HepG2 (cell line): ENCODE measurements at regions not wholly inside any gene's neighbourhood (a gene's known extent, or its start where the extent isn't known, plus 50 kb on each side); places are given as distances from the start of the nearest gene placed in this dataset.

Experiments used
- ATAC-seq: fragments of 200-7000 bp; cut with Tn5 transposase; 3 replicates; pipeline ENCODE4 v1.9.1; 2020; ENCODE audit warnings: mild to moderate bottlenecking, moderate library complexity
- BruUV-seq: library from RNA; stranded (reverse); fragments of 400-500 nt; replicated peaks from 2 replicates; lab custom pipeline; 2021; lab: Mats Ljungman, UMichigan
- CTCF ChIA-PET: fragments of 300-600 bp; formaldehyde crosslinking; extraction: SDS; loops from one replicate; lab custom pipeline; 2021; ENCODE audit warnings: low total read pairs, inconsistent platforms, low intra/inter-chr PET ratio; lab: Yijun Ruan, JAX
- POLR2A ChIA-PET: fragments of 350-600 bp; sonication (Branson Sonifier 250); formaldehyde crosslinking; loops from one replicate; lab custom pipeline; 2020; ENCODE audit warnings: antibody characterized with exemption, inconsistent platforms; lab: Yijun Ruan, JAX
- DNase-seq: peaks from one replicate; pipeline ENCODE4 v3.0.0-alpha.2; 2015; ENCODE audit warnings: low spot score
- FAIRE-seq: peaks from 3 replicates; lab custom pipeline; 2011; peaks lifted over from hg19 to GRCh38; lab: Jason Lieb, UNC
- H2AFZ ChIP-seq: one replicate; pipeline ENCODE4 v1.6.1; 2011; ENCODE audit warnings: low read length, inconsistent platforms
- H3K27ac ChIP-seq: fragments of 300-600 bp; 3 replicates; pipeline ENCODE4 v1.8.0; 2011; ENCODE audit warnings: mixed run types, mild to moderate bottlenecking, mixed read lengths, low read length, inconsistent platforms; ENCODE audit not compliant: insufficient read depth; ENCODE audit errors: extremely low read length
- H3K27me3 ChIP-seq, 2 experiments: fragments of 200-600 bp in 1 of 2; 2 replicates in 1 of 2; 3 replicates in 1 of 2; pipeline versions ENCODE4 v1.6.0 to v1.8.0; 2011; ENCODE audit warnings: low read length in 2 of 2, mild to moderate bottlenecking in 2 of 2, moderate library complexity in 2 of 2, inconsistent platforms in 1 of 2; ENCODE audit not compliant: insufficient read depth in 2 of 2, control insufficient read depth in 1 of 2
- H3K36me3 ChIP-seq, 2 experiments: fragments of 200-600 bp in 1 of 2; replicated peaks in 1 of 2; 2 replicates in 1 of 2; 3 replicates in 1 of 2; pipeline versions ENCODE4 v1.5.1 to v1.8.0; 2011; ENCODE audit warnings: low read length in 2 of 2, inconsistent platforms in 1 of 2; ENCODE audit not compliant: insufficient read depth in 2 of 2, control insufficient read depth in 1 of 2
- H3K4me1 ChIP-seq: 2 replicates; pipeline ENCODE4 v1.5.1; 2012; ENCODE audit warnings: low read length, inconsistent platforms; ENCODE audit not compliant: insufficient read depth
- H3K4me2 ChIP-seq: 2 replicates; pipeline ENCODE4 v1.6.0; 2011; ENCODE audit warnings: low read depth, low read length, inconsistent platforms
- H3K4me3 ChIP-seq, 3 experiments: fragments of 200-600 bp in 1 of 3; sonication (generic), shearing (Covaris generic) in 1 of 3; replicated peaks in 1 of 3; 2 replicates each; pipeline ENCODE4 v1.5.1; 2011 to 2016; ENCODE audit warnings: low read length in 3 of 3, inconsistent platforms in 2 of 3, low read depth in 2 of 3, mild to moderate bottlenecking in 2 of 3, control low read depth in 1 of 3, mixed read lengths in 1 of 3; ENCODE audit not compliant: insufficient read depth in 1 of 3
- H3K79me2 ChIP-seq: one replicate; pipeline ENCODE4 v1.6.1; 2011; ENCODE audit warnings: low read length, inconsistent platforms; ENCODE audit not compliant: insufficient read depth
- H3K9ac ChIP-seq: 2 replicates; pipeline ENCODE4 v1.6.0; 2011; ENCODE audit warnings: mild to moderate bottlenecking, low read depth, low read length, inconsistent platforms; ENCODE audit not compliant: insufficient read depth
- H3K9me3 ChIP-seq: 2 replicates; pipeline ENCODE4 v1.5.1; 2012; ENCODE audit warnings: mild to moderate bottlenecking, low read length
- H4K20me1 ChIP-seq: 2 replicates; pipeline ENCODE4 v1.6.0; 2011; ENCODE audit warnings: inconsistent platforms, mild to moderate bottlenecking, low read length, moderate library complexity; ENCODE audit not compliant: insufficient read depth
- ELF3 ChIP-seq: IDR thresholded peaks from 2 replicates; pipeline ENCODE4 v1.6.1; 2016; ENCODE audit warnings: missing genetic modification reagents, missing compliant biosample characterization
- IRX3 ChIP-seq: sonication (generic); formaldehyde crosslinking; IDR thresholded peaks from 2 replicates; pipeline ENCODE4 v1.8.1; 2023; ENCODE audit warnings: mild to moderate bottlenecking, low read depth, missing genetic modification reagents, borderline replicate concordance
- KDM2A ChIP-seq: sonication (generic); formaldehyde crosslinking; IDR thresholded peaks from 2 replicates; pipeline ENCODE4 v1.4.0; 2020; ENCODE audit warnings: low read depth, missing genetic modification reagents, borderline replicate concordance
- RARA ChIP-seq: IDR thresholded peaks from 2 replicates; pipeline ENCODE4 v1.6.1; 2016; ENCODE audit warnings: missing genetic modification reagents, missing compliant biosample characterization
- ZBTB7B ChIP-seq: sonication (generic); formaldehyde crosslinking; IDR thresholded peaks from 2 replicates; pipeline ENCODE4 v1.4.0; 2020; ENCODE audit warnings: missing genetic modification reagents
- ZNF598 ChIP-seq: sonication (generic); formaldehyde crosslinking; IDR thresholded peaks from 2 replicates; pipeline ENCODE4 v1.5.1; 2020; ENCODE audit warnings: mild to moderate bottlenecking, missing genetic modification reagents, borderline replicate concordance
- WGBS: methylation state at CpG from one replicate; pipeline ENCODE4 v1.1.6; 2017; ENCODE audit warnings: low lambda C conversion rate; 5-methylcytosine and 5-hydroxymethylcytosine counted together
- in situ Hi-C: cut with HindIII; loops from 2 replicates; pipeline ENCODE4 v1.10.0; 2017; ENCODE audit warnings: low pct_unique_long_range_greater_than_20kb; ENCODE audit not compliant: extremely low pct_ligation_motif_present
- intact Hi-C: fragments of 100-400 bp; cut with micrococcal nuclease; formaldehyde crosslinking; loops from one replicate; pipeline ENCODE4 v1.10.0; 2022; ENCODE audit not compliant: unreplicated experiment
- TF ChIP-seq, protein P1 (sequence below): sonication (generic); formaldehyde crosslinking; IDR thresholded peaks from 2 replicates; pipeline ENCODE4 v1.5.0; 2020; ENCODE audit warnings: mild to moderate bottlenecking, missing genetic modification reagents, borderline replicate concordance

DNA sequence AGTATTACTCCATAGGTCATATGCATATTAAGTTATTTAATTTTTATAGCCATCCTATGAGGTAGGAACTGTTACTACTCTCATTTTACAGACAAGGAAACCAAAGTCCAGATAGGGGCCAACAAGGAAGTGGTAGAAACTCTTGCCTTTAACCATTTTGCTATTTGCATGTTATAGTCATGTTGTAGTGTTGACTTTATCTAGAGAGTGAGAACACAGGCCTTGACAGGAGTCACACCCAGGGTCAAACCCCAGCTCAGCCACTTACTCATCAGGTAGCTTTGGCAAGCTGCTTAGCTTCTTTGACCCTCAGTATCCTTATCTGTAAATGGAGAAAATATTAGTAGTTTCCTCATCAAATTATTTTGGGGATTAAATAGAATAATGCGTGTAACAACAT lies 156.2 kb downstream of the CAND1 start:
- ChIA-PET CTCF (no interaction called here), POLR2A (no interaction called here)
- WGBS, result 44% methylated on average over 1 of the region's 1 CpG
- ATAC-seq (no peak), DNase-seq (no peak), FAIRE-seq (no peak)
- Histone ChIP-seq H3K4me2 (no peak overlapping the region), H4K20me1 (no peaks in the 10 kb centered on the region), H3K36me3 (no peaks in the 10 kb centered on the region), H3K9ac (no peak overlapping the region), H2AFZ (no peak overlapping the region), H3K79me2 (no peaks in the 10 kb centered on the region), H3K27ac (no peak overlapping the region), H3K27me3 (no peaks in the 10 kb centered on the region), H3K4me1 (peaks cover 45% of the 10 kb centered on the region), H3K9me3 (no peaks in the 10 kb centered on the region), H3K4me3 (no peak overlapping the region)
- in situ Hi-C loops, result no loop called here
- intact Hi-C loops, result no loop called here
- BruUV-seq, result no TSS peak
- TF ChIP-seq, protein P1, sequence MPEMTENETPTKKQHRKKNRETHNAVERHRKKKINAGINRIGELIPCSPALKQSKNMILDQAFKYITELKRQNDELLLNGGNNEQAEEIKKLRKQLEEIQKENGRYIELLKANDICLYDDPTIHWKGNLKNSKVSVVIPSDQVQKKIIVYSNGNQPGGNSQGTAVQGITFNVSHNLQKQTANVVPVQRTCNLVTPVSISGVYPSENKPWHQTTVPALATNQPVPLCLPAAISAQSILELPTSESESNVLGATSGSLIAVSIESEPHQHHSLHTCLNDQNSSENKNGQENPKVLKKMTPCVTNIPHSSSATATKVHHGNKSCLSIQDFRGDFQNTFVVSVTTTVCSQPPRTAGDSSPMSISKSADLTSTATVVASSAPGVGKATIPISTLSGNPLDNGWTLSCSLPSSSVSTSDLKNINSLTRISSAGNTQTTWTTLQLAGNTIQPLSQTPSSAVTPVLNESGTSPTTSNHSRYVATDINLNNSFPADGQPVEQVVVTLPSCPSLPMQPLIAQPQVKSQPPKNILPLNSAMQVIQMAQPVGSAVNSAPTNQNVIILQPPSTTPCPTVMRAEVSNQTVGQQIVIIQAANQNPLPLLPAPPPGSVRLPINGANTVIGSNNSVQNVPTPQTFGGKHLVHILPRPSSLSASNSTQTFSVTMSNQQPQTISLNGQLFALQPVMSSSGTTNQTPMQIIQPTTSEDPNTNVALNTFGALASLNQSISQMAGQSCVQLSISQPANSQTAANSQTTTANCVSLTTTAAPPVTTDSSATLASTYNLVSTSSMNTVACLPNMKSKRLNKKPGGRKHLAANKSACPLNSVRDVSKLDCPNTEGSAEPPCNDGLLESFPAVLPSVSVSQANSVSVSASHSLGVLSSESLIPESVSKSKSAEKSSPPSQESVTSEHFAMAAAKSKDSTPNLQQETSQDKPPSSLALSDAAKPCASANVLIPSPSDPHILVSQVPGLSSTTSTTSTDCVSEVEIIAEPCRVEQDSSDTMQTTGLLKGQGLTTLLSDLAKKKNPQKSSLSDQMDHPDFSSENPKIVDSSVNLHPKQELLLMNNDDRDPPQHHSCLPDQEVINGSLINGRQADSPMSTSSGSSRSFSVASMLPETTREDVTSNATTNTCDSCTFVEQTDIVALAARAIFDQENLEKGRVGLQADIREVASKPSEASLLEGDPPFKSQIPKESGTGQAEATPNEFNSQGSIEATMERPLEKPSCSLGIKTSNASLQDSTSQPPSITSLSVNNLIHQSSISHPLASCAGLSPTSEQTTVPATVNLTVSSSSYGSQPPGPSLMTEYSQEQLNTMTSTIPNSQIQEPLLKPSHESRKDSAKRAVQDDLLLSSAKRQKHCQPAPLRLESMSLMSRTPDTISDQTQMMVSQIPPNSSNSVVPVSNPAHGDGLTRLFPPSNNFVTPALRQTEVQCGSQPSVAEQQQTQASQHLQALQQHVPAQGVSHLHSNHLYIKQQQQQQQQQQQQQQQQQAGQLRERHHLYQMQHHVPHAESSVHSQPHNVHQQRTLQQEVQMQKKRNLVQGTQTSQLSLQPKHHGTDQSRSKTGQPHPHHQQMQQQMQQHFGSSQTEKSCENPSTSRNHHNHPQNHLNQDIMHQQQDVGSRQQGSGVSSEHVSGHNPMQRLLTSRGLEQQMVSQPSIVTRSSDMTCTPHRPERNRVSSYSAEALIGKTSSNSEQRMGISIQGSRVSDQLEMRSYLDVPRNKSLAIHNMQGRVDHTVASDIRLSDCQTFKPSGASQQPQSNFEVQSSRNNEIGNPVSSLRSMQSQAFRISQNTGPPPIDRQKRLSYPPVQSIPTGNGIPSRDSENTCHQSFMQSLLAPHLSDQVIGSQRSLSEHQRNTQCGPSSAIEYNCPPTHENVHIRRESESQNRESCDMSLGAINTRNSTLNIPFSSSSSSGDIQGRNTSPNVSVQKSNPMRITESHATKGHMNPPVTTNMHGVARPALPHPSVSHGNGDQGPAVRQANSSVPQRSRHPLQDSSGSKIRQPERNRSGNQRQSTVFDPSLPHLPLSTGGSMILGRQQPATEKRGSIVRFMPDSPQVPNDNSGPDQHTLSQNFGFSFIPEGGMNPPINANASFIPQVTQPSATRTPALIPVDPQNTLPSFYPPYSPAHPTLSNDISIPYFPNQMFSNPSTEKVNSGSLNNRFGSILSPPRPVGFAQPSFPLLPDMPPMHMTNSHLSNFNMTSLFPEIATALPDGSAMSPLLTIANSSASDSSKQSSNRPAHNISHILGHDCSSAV, result no peak
- TF ChIP-seq RARA (CRISPR knock-in tag) (peak; percentile 58), ELF3 (CRISPR knock-in tag) (peak; percentile 55; the same call in 1 of the 2 replicates), ZNF598 (CRISPR knock-in tag) (no peak), ZBTB7B (no peak), KDM2A (CRISPR knock-in tag) (no peak), IRX3 (CRISPR knock-in tag) (no peak)
